ENCODE measurements at regions not wholly inside any gene's neighbourhood (a gene's known extent, or its start where the extent isn't known, plus 50 kb on each side); places are given as distances from the start of the nearest gene placed in this dataset.

DNA sequence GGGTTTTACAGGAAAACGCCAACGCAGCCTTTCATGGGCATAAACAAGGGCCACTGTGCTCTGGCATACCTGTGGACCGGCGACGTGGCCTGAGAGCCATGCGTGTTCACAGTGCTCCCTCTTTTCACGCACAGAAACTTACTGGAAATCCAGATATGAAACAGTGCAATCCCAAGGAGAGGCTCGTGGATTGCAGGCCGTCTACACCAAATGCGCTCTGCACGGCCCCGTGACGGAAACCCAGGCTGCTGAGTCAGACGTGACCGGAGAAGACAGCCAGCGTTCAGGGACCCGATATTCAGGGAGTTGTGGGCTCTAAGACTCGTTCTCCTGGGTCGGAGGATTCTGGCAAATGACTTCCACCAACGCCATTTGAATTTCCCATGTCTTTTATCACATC lies 129.2 kb downstream of the FOXL1 start:
- no peak overlapping the region for H3K4me3 Mint-ChIP-seq
- no peak for DNase-seq
- TF ChIP-seq, protein P1, sequence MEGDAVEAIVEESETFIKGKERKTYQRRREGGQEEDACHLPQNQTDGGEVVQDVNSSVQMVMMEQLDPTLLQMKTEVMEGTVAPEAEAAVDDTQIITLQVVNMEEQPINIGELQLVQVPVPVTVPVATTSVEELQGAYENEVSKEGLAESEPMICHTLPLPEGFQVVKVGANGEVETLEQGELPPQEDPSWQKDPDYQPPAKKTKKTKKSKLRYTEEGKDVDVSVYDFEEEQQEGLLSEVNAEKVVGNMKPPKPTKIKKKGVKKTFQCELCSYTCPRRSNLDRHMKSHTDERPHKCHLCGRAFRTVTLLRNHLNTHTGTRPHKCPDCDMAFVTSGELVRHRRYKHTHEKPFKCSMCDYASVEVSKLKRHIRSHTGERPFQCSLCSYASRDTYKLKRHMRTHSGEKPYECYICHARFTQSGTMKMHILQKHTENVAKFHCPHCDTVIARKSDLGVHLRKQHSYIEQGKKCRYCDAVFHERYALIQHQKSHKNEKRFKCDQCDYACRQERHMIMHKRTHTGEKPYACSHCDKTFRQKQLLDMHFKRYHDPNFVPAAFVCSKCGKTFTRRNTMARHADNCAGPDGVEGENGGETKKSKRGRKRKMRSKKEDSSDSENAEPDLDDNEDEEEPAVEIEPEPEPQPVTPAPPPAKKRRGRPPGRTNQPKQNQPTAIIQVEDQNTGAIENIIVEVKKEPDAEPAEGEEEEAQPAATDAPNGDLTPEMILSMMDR (IDR thresholded peaks at IDR 0.05) = no peak
- H3K9me3 Mint-ChIP-seq = peaks cover 44% of the 10 kb centered on the region
- no peak overlapping the region for H3K27ac Mint-ChIP-seq
- peaks cover 36% of the 10 kb centered on the region for H3K4me1 Mint-ChIP-seq
- H3K36me3 Mint-ChIP-seq (ENCODE audit: low read depth) = peaks cover 4% of the 10 kb centered on the region
- H3K27me3 Mint-ChIP-seq (ENCODE audit: low read depth, poor library complexity) = peaks cover 13% of the 10 kb centered on the region

DNA sequence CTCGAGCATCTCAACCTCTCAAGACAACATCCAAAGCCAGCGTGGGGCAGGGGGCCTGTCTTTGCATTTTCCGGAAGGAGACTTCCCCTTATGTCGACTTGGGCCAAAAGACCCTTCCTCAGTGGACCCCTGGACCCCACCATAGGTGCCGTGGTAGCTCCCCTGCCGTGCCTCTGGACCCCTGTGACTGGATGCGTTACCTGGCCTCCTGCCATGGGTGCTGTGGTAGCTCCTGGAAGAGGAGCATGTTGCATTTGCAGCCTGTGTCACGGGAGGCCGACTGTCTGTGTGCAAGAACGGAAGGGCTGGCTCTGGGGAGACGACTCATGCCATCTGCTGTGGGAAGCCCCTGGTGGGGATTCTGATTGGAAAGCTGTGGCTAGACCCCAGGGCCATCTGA lies 130.1 kb downstream of the FOXL1 start:
- peaks cover 13% of the 10 kb centered on the region for H3K27me3 Mint-ChIP-seq (ENCODE audit: low read depth, poor library complexity)
- DNase-seq = no peak
- H3K36me3 Mint-ChIP-seq (ENCODE audit: low read depth) = peaks cover 4% of the 10 kb centered on the region
- no peak overlapping the region for H3K27ac Mint-ChIP-seq
- no peak overlapping the region for H3K4me3 Mint-ChIP-seq
- TF ChIP-seq, protein P1 (IDR thresholded peaks at IDR 0.05) = no peak
- peaks cover 44% of the 10 kb centered on the region for H3K9me3 Mint-ChIP-seq
- peaks cover 32% of the 10 kb centered on the region for H3K4me1 Mint-ChIP-seq

DNA sequence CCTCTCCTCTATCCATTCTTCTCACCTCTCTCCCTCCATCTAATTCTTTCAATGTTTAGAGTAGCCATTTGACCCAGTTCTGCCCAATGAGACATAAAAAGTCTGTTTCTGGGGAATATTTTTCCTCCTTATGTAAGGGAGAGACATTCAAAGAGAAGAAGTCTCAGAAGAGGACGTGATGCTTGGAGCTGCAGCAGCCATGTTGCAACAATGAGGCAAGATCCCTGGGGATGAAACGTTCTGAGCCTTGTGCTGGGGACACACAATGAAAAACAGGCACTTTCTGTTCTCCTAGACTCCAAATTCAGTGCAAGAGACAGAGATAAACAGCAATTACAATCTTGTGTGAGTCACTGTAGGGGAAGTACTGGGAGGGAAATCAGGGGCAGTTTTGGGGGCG lies 130.8 kb downstream of the FOXL1 start:
- no peak overlapping the region for H3K4me3 Mint-ChIP-seq
- peaks cover 16% of the 10 kb centered on the region for H3K27me3 Mint-ChIP-seq (ENCODE audit: low read depth, poor library complexity)
- DNase-seq = no peak
- peaks cover 26% of the 10 kb centered on the region for H3K4me1 Mint-ChIP-seq
- no peak overlapping the region for H3K27ac Mint-ChIP-seq
- peaks cover 4% of the 10 kb centered on the region for H3K36me3 Mint-ChIP-seq (ENCODE audit: low read depth)
- H3K9me3 Mint-ChIP-seq = peaks cover 41% of the 10 kb centered on the region
- TF ChIP-seq, protein P1 (IDR thresholded peaks at IDR 0.05) = no peak

DNA sequence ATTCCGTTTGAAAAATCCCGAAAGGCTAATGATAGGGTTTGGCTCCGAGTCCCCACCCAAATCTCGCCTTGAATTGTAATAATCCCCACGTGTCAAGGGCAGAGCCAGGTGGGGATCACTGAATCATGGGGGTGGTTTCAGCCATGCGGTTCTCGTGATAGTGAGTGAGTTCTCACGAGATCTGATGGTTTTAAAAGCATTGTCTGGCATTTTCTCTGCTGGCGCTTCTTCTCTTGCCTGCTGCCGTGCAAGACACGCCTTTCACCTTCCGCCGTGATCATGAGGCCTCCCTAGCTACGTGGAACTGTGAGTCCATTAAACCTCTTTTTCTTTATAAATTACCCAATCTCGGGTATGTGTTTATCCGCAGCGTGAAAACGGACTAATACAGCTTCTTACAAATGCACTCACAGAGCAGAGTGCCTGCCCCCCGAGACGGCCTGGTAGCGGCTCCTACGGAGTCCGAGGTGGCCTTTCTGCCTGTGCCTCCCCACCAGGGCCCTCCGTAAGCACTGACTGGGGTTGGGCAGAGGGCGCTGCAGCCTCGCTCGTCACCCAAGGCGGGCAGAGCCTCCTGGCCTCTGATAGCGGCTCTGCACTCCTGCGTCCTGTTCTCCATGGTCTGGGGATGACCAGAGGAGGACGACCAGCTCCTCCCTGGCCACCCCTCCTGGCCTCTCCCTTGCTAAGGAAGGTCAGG lies 131.7 kb downstream of the FOXL1 start:
- Mint-ChIP-seq H3K4me3 (no peak overlapping the region), H3K4me1 (peaks cover 21% of the 10 kb centered on the region), H3K9me3 (peaks cover 37% of the 10 kb centered on the region), H3K27ac (no peak overlapping the region), H3K36me3 (ENCODE audit: low read depth) (peaks cover 4% of the 10 kb centered on the region), H3K27me3 (ENCODE audit: low read depth, poor library complexity) (peaks cover 19% of the 10 kb centered on the region)
- TF ChIP-seq, protein P1 (IDR thresholded peaks at IDR 0.05) = no peak
- DNase-seq = no peak

DNA sequence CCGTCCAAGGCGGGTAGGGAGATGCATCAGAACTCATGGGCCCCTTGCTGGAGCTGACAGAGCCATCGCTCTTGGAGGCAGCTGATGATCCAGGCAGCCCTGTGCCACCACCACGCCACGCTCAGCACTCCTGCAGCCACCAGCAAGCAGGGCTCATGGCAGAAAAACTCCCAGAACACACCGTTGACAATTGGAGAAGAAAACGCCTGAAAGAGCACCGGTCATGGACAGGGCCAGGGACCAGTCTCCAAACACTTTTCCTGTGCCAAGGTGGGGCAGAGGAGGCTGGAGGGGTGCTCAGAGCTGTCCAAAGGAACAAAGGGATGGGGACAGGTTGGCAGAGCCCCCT lies 132.2 kb downstream of the FOXL1 start:
- Mint-ChIP-seq H3K27ac (peak overlapping the region; percentile 37), H3K27me3 (ENCODE audit: low read depth, poor library complexity) (peaks cover 17% of the 10 kb centered on the region), H3K36me3 (ENCODE audit: low read depth) (peaks cover 4% of the 10 kb centered on the region), H3K4me3 (no peak overlapping the region), H3K4me1 (peaks cover 21% of the 10 kb centered on the region), H3K9me3 (peaks cover 32% of the 10 kb centered on the region)
- no peak for DNase-seq
- TF ChIP-seq, protein P1 (IDR thresholded peaks at IDR 0.05) = no peak

Measured in nephron progenitor cell (in vitro differentiated cells).